ENCODE measurements at regions not wholly inside any gene's neighbourhood (a gene's known extent, or its start where the extent isn't known, plus 50 kb on each side); places are given as distances from the start of the nearest gene placed in this dataset.

DNA sequence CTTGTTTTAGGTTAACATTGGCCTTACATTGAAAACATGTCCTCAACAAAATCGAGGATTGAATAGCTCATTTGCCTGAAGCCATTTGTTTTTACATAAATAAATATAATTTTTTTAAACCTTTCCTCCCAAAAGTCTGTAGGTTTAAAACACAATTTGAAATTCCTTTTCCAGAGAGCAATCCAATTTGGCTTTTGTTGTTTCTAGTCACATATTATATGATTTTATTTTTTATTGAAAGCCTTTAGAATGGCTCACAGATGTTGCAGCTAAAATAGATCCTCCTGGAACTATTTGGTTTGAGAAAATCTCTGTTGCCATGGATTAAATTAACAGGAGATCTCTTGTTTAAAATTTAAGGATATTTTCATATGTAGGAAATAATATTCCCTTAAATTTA is 512.6 kb downstream of the KLF5 start:
- no peaks in the 10 kb centered on the region for H3K36me3 ChIP-seq (ENCODE audit: insufficient read depth, low read length)
- H3K9me3 ChIP-seq (ENCODE audit: low read length) = no peaks in the 10 kb centered on the region
- no peak overlapping the region for H3K4me2 ChIP-seq (ENCODE audit: low read depth, low read length, poor library complexity, severe bottlenecking)
- no peak for DNase-seq
- no peak overlapping the region for H2AFZ ChIP-seq (ENCODE audit: low read length)
- no peaks in the 10 kb centered on the region for H3K4me1 ChIP-seq (ENCODE audit: low read length)
- H3K79me2 ChIP-seq (ENCODE audit: low read length) = no peaks in the 10 kb centered on the region
- H3K4me3 ChIP-seq (ENCODE audit: low read length) = no peak overlapping the region
- H4K20me1 ChIP-seq (ENCODE audit: insufficient read depth, low read depth, low read length) = no peaks in the 10 kb centered on the region
- no peak overlapping the region for H3K9ac ChIP-seq (ENCODE audit: low read length)
- no peaks in the 10 kb centered on the region for H3K9me2 ChIP-seq (replicated peaks; ENCODE audit: insufficient read depth, low read length)
- H3K27ac ChIP-seq (ENCODE audit: low read length) = no peak overlapping the region
- H3K27me3 ChIP-seq (ENCODE audit: low read length) = no peaks in the 10 kb centered on the region

- no peak overlapping the region for H3K4me2 ChIP-seq (ENCODE audit: low read depth, low read length, poor library complexity, severe bottlenecking)
- H3K27me3 ChIP-seq (ENCODE audit: low read length) = no peaks in the 10 kb centered on the region
- H2AFZ ChIP-seq (ENCODE audit: low read length) = no peak overlapping the region
- no peaks in the 10 kb centered on the region for H3K4me1 ChIP-seq (ENCODE audit: low read length)
- DNase-seq = no peak
- H3K9me3 ChIP-seq (ENCODE audit: low read length) = no peaks in the 10 kb centered on the region
- H4K20me1 ChIP-seq (ENCODE audit: insufficient read depth, low read depth, low read length) = no peaks in the 10 kb centered on the region
- no peaks in the 10 kb centered on the region for H3K9me2 ChIP-seq (replicated peaks; ENCODE audit: insufficient read depth, low read length)
- no peak overlapping the region for H3K4me3 ChIP-seq (ENCODE audit: low read length)
- H3K27ac ChIP-seq (ENCODE audit: low read length) = no peak overlapping the region
- H3K36me3 ChIP-seq (ENCODE audit: insufficient read depth, low read length) = no peaks in the 10 kb centered on the region
- no peaks in the 10 kb centered on the region for H3K79me2 ChIP-seq (ENCODE audit: low read length)
- H3K9ac ChIP-seq (ENCODE audit: low read length) = no peak overlapping the region
Measured at GRCh38 chr13:73556902-73557301, 498.1 kb downstream of the KLF5 start.

GRCh38 chr13:73556128-73556527 is 497.3 kb downstream of the KLF5 start:
- Histone ChIP-seq H3K27ac (ENCODE audit: low read length) (no peak overlapping the region), H3K27me3 (ENCODE audit: low read length) (no peaks in the 10 kb centered on the region), H2AFZ (ENCODE audit: low read length) (no peak overlapping the region), H3K4me2 (ENCODE audit: low read depth, low read length, poor library complexity, severe bottlenecking) (no peak overlapping the region), H3K9me3 (ENCODE audit: low read length) (no peaks in the 10 kb centered on the region), H3K79me2 (ENCODE audit: low read length) (no peaks in the 10 kb centered on the region), H3K4me3 (ENCODE audit: low read length) (no peak overlapping the region), H3K9me2 (replicated peaks; ENCODE audit: insufficient read depth, low read length) (no peaks in the 10 kb centered on the region), H3K4me1 (ENCODE audit: low read length) (no peaks in the 10 kb centered on the region), H3K36me3 (ENCODE audit: insufficient read depth, low read length) (no peaks in the 10 kb centered on the region), H4K20me1 (ENCODE audit: insufficient read depth, low read depth, low read length) (no peaks in the 10 kb centered on the region), H3K9ac (ENCODE audit: low read length) (no peak overlapping the region)
- no peak for DNase-seq

- H3K4me3 ChIP-seq (ENCODE audit: low read length) = no peak overlapping the region
Measured at GRCh38 chr13:73551736-73552135, 492.9 kb downstream of the KLF5 start.

GRCh38 chr13:73549717-73550116 is 490.9 kb downstream of the KLF5 start:
- no peaks in the 10 kb centered on the region for H3K36me3 ChIP-seq (ENCODE audit: insufficient read depth, low read length)
- no peak overlapping the region for H3K4me3 ChIP-seq (ENCODE audit: low read length)
- no peak overlapping the region for H3K9ac ChIP-seq (ENCODE audit: low read length)
- H3K9me2 ChIP-seq (replicated peaks; ENCODE audit: insufficient read depth, low read length) = no peaks in the 10 kb centered on the region
- H3K4me2 ChIP-seq (ENCODE audit: low read depth, low read length, poor library complexity, severe bottlenecking) = no peak overlapping the region
- H3K27me3 ChIP-seq (ENCODE audit: low read length) = no peaks in the 10 kb centered on the region
- DNase-seq = no peak
- no peak overlapping the region for H3K27ac ChIP-seq (ENCODE audit: low read length)
- H4K20me1 ChIP-seq (ENCODE audit: insufficient read depth, low read depth, low read length) = no peaks in the 10 kb centered on the region
- H3K79me2 ChIP-seq (ENCODE audit: low read length) = no peaks in the 10 kb centered on the region
- no peak overlapping the region for H2AFZ ChIP-seq (ENCODE audit: low read length)
- no peaks in the 10 kb centered on the region for H3K9me3 ChIP-seq (ENCODE audit: low read length)
- H3K4me1 ChIP-seq (ENCODE audit: low read length) = no peaks in the 10 kb centered on the region

More at GRCh38 chr13:73551736-73552135, 492.9 kb downstream of the KLF5 start:
- Histone ChIP-seq H3K27me3 (ENCODE audit: low read length) (no peaks in the 10 kb centered on the region), H3K9ac (ENCODE audit: low read length) (no peak overlapping the region), H2AFZ (ENCODE audit: low read length) (no peak overlapping the region), H4K20me1 (ENCODE audit: insufficient read depth, low read depth, low read length) (no peaks in the 10 kb centered on the region), H3K27ac (ENCODE audit: low read length) (no peak overlapping the region), H3K4me1 (ENCODE audit: low read length) (no peaks in the 10 kb centered on the region), H3K79me2 (ENCODE audit: low read length) (no peaks in the 10 kb centered on the region), H3K36me3 (ENCODE audit: insufficient read depth, low read length) (no peaks in the 10 kb centered on the region), H3K4me2 (ENCODE audit: low read depth, low read length, poor library complexity, severe bottlenecking) (no peak overlapping the region), H3K9me3 (ENCODE audit: low read length) (no peaks in the 10 kb centered on the region), H3K9me2 (replicated peaks; ENCODE audit: insufficient read depth, low read length) (no peaks in the 10 kb centered on the region)
- no peak for DNase-seq

- Histone ChIP-seq H3K79me2 (ENCODE audit: low read length) (no peaks in the 10 kb centered on the region), H3K9me2 (replicated peaks; ENCODE audit: insufficient read depth, low read length) (no peaks in the 10 kb centered on the region), H3K27me3 (ENCODE audit: low read length) (no peaks in the 10 kb centered on the region), H3K9ac (ENCODE audit: low read length) (no peak overlapping the region), H3K4me3 (ENCODE audit: low read length) (no peak overlapping the region), H4K20me1 (ENCODE audit: insufficient read depth, low read depth, low read length) (no peaks in the 10 kb centered on the region), H2AFZ (ENCODE audit: low read length) (no peak overlapping the region), H3K4me1 (ENCODE audit: low read length) (no peaks in the 10 kb centered on the region), H3K9me3 (ENCODE audit: low read length) (no peaks in the 10 kb centered on the region), H3K27ac (ENCODE audit: low read length) (no peak overlapping the region), H3K36me3 (ENCODE audit: insufficient read depth, low read length) (no peaks in the 10 kb centered on the region), H3K4me2 (ENCODE audit: low read depth, low read length, poor library complexity, severe bottlenecking) (no peak overlapping the region)
- no peak for DNase-seq
Measured at GRCh38 chr13:73548449-73548848, 489.6 kb downstream of the KLF5 start.

GRCh38 chr13:73547239-73547638 is 488.4 kb downstream of the KLF5 start:
- H3K27ac ChIP-seq (ENCODE audit: low read length) = no peak overlapping the region
- no peaks in the 10 kb centered on the region for H3K36me3 ChIP-seq (ENCODE audit: insufficient read depth, low read length)
- no peaks in the 10 kb centered on the region for H4K20me1 ChIP-seq (ENCODE audit: insufficient read depth, low read depth, low read length)

DNA sequence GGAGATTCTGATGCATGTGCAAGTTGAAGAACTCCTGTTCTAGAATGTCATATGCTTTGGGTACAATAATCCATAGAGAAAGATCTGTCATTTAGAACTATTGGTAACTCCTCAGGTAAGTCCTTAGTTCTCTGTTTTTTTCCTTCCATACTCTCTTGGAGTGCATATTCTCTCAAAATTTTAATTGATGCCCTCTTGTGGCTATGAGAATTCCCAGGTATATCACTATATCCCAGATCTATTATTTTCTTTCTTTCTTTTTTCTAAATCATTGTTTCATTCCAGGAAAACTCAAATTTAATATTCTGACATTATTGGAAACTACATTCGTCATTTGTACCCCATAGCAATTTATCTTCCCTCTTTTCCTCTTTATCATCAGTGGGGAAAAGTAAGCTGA is 485.4 kb downstream of the KLF5 start:
- H3K79me2 ChIP-seq (ENCODE audit: low read length) = no peaks in the 10 kb centered on the region
- H2AFZ ChIP-seq (ENCODE audit: low read length) = no peak overlapping the region
- H3K9ac ChIP-seq (ENCODE audit: low read length) = no peak overlapping the region
- H3K27ac ChIP-seq (ENCODE audit: low read length) = no peak overlapping the region
- no peak overlapping the region for H3K4me3 ChIP-seq (ENCODE audit: low read length)
- no peaks in the 10 kb centered on the region for H3K9me2 ChIP-seq (replicated peaks; ENCODE audit: insufficient read depth, low read length)
- no peaks in the 10 kb centered on the region for H3K36me3 ChIP-seq (ENCODE audit: insufficient read depth, low read length)
- no peak for DNase-seq
- no peaks in the 10 kb centered on the region for H3K4me1 ChIP-seq (ENCODE audit: low read length)
- no peak overlapping the region for H3K4me2 ChIP-seq (ENCODE audit: low read depth, low read length, poor library complexity, severe bottlenecking)
- no peaks in the 10 kb centered on the region for H3K9me3 ChIP-seq (ENCODE audit: low read length)
- H3K27me3 ChIP-seq (ENCODE audit: low read length) = no peaks in the 10 kb centered on the region
- no peaks in the 10 kb centered on the region for H4K20me1 ChIP-seq (ENCODE audit: insufficient read depth, low read depth, low read length)

More at GRCh38 chr13:73547239-73547638, 488.4 kb downstream of the KLF5 start:
- Histone ChIP-seq H2AFZ (ENCODE audit: low read length) (no peak overlapping the region), H3K4me3 (ENCODE audit: low read length) (no peak overlapping the region), H3K79me2 (ENCODE audit: low read length) (no peaks in the 10 kb centered on the region), H3K27me3 (ENCODE audit: low read length) (no peaks in the 10 kb centered on the region), H3K9ac (ENCODE audit: low read length) (no peak overlapping the region), H3K4me2 (ENCODE audit: low read depth, low read length, poor library complexity, severe bottlenecking) (no peak overlapping the region), H3K4me1 (ENCODE audit: low read length) (no peaks in the 10 kb centered on the region), H3K9me2 (replicated peaks; ENCODE audit: insufficient read depth, low read length) (no peaks in the 10 kb centered on the region), H3K9me3 (ENCODE audit: low read length) (no peaks in the 10 kb centered on the region)
- no peak for DNase-seq

GRCh38 chr13:73542446-73542845 is 483.6 kb downstream of the KLF5 start:
- no peak overlapping the region for H3K27ac ChIP-seq (ENCODE audit: low read length)
- no peak for DNase-seq
- H3K4me3 ChIP-seq (ENCODE audit: low read length) = no peak overlapping the region
- H3K4me1 ChIP-seq (ENCODE audit: low read length) = no peaks in the 10 kb centered on the region
- H3K36me3 ChIP-seq (ENCODE audit: insufficient read depth, low read length) = no peaks in the 10 kb centered on the region
- H4K20me1 ChIP-seq (ENCODE audit: insufficient read depth, low read depth, low read length) = no peaks in the 10 kb centered on the region
- no peaks in the 10 kb centered on the region for H3K9me2 ChIP-seq (replicated peaks; ENCODE audit: insufficient read depth, low read length)
- H3K9ac ChIP-seq (ENCODE audit: low read length) = no peak overlapping the region
- H3K9me3 ChIP-seq (ENCODE audit: low read length) = no peaks in the 10 kb centered on the region
- H3K27me3 ChIP-seq (ENCODE audit: low read length) = no peaks in the 10 kb centered on the region
- no peaks in the 10 kb centered on the region for H3K79me2 ChIP-seq (ENCODE audit: low read length)
- no peak overlapping the region for H2AFZ ChIP-seq (ENCODE audit: low read length)
- H3K4me2 ChIP-seq (ENCODE audit: low read depth, low read length, poor library complexity, severe bottlenecking) = no peak overlapping the region
